ENCODE measurements at regions not wholly inside any gene's neighbourhood (a gene's known extent, or its start where the extent isn't known, plus 50 kb on each side); places are given as distances from the start of the nearest gene placed in this dataset.
A peak's percentile ranks its signal among the peaks of the same experiment; 100 is the strongest.

DNA sequence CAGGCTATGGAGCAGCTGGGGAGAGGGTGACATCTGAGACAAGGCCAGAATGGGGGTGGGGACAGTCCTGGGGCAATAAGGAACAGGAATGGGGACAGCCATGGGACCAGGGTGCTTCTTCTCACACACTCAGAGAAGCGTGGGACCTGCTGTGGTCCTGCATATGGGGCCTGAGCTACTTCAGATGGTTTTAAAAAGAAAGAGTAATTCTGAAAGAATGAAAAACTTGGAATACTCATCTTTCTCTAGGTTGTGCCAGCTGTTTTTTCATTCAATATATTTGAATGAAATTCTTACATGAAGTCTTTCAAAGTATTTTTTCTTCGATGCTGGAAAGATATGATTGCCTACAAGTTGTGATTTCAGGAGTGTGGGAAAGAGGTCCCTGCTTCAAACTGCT is 227.5 kb upstream of the APCDD1 start:
- ATAC-seq (no peak), DNase-seq (no peak)
- intact Hi-C loops (cut with micrococcal nuclease), result no loop called here

DNA sequence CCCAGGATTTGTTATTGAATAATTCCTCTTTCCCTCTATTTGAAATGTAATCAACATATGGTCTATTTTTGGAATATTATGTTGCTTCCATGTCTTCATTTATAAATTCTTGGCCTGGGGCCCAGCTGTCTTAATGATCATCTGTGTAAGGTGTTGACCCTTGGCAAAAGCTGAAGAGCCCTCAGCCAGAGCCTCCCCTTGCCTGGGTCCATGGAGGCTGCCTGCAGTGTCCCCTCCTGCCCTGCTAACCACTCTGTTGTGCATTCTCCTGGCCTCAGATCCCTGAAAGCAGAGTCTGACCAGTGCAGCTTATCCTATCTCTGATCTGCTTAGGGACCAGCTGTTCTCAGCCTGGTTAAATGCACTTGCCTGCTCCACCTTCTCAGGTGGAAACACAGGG is 226.1 kb upstream of the APCDD1 start:
- peak; percentile 39 for ATAC-seq
- no peak for DNase-seq
- intact Hi-C loops (cut with micrococcal nuclease), result no loop called here

DNA sequence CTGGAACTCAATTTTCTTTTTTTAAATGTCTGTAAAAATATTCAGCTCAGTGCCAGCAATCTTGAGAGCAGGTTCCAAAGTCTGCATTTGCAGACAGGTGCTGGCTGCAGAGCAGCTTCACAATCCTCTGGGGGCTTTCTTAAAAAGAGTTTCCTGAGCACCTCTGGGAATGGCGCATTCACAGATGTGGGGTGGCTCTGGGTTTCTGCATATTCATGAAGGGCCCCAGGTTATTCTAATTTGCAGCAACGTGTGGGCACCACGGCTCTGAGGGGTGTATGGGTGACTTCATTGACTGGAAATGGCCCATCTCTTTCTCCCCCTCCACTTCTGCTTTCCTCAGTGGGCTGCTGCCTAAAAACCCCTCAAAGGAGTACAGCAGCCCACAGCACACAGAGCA is 225.0 kb upstream of the APCDD1 start:
- DNase-seq (no peak), ATAC-seq (no peak)
- intact Hi-C loops (cut with micrococcal nuclease), result no loop called here

DNA sequence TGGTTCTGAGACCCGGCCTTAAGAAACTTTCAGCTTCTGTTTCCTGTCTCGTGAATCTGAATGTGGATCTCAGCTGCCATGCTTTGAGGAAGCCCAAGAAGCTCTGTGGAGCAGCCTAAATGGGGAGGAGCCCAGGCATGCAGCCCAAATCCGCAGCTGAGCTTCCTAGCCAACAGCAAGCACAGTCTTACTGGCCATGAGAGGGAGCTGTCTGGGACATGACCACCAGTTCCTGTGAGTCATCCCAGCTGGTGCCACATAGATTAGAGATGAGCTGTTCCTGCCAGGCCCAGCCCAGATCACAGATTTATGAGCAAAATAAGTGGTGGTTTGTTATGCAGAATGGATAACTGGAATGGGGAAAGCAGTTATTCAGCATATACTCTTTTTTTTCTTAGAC is 224.4 kb upstream of the APCDD1 start:
- DNase-seq (no peak), ATAC-seq (no peak)
- intact Hi-C loops (cut with micrococcal nuclease), result no loop called here

DNA sequence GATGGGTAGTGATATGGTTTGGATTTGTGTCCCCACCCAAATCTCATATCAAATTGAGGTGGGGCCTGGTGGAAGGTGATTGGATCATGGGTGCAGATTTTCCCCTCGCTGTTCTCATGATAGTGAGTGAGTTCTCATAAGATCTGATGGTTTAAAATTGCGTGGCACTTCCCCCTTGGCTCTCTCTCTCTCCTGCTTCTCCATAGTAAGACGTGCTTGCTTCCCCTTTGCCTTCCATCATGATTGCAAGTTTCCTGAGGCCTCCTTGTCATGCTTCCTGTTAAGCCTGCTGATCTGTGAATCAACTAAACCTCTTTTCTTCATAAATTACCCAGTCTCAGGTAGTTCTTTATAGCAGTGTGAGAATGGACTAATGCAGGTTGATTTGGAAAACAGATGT is 223.2 kb upstream of the APCDD1 start:
- intact Hi-C loops (cut with micrococcal nuclease), result no loop called here
- ATAC-seq, result no peak
- no peak for DNase-seq

DNA sequence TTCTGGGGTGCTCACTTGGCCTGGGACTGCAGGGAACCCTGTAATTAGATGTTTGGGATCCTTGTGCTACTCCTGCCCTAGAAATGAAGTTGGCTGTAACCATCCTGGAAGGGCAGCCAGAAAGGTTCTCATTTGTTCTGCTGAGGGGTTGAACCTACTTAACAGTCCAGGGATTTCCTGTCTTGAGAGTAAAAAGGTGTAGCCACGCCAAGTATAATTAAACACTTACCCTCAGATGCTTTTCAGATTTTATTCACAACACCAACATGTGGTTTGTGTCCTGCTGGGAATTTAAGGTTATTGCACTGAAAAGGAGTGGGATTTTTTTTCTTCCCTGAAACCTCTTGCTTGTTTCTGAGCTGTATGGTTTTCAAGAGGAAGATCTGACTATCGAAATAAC is 222.4 kb upstream of the APCDD1 start:
- intact Hi-C loops (cut with micrococcal nuclease), result no loop called here
- DNase-seq (no peak), ATAC-seq (peak; percentile 56)

DNA sequence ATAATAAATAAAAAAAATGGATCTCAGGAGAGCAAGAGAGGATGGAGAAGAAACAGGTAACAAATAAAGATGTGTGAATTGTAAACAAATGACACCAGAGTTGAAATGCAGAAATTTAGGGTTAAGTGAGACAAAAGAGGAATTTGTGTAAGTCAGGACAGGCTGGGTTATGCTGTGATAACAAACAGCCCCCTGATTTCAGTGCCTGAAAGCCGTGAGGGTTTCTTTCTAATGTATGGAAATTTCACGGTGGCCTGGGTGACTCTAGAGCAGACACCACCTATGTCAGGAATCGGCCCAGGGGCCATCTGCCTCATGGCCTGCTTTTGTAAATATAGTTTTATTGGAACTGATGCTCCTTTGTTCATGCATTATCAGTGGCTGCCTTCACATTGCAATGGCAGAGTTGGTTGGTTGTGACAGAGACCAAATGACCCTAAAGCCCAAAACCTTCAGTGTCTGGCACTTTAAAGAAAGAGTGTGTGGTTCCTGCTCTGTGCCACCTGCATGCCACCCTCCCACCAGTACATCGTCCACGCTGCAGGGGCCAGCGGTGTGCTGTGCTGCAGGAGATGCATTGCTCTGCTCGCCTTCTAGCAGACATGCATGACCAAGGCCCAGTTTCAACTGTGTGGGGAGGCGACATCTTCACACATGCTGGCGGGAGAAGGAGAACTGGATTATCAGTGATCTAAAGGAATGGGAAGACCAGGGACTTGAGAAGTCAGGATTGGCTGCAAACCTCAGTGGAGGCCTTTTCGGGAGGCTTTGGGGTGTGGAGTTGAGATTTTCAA is 221.2 kb upstream of the APCDD1 start:
- intact Hi-C loops (cut with micrococcal nuclease), result no loop called here
- DNase-seq (no peak), ATAC-seq (no peak)

DNA sequence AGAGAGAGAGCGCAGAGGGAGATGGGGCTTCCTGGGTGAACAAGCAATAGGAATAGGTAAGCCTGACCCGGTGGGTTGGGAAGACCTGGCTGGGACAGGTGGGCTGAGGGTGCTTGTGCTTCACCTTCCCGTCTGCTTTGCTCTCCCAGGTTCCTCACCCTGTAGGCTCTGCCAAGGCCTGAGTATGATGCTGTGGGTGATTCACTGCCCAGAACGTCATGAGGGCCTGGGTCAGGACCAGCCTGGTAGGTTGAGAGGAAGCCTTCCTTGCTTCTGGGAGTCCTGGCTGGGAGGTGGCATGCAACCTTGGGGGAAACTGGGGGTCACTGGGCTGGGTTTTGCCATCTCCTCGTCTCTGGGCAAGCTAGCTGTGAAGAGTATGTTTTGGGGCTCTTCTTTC is 220.2 kb upstream of the APCDD1 start:
- intact Hi-C loops (cut with micrococcal nuclease), result no loop called here
- DNase-seq, result no peak
- no peak for ATAC-seq

DNA sequence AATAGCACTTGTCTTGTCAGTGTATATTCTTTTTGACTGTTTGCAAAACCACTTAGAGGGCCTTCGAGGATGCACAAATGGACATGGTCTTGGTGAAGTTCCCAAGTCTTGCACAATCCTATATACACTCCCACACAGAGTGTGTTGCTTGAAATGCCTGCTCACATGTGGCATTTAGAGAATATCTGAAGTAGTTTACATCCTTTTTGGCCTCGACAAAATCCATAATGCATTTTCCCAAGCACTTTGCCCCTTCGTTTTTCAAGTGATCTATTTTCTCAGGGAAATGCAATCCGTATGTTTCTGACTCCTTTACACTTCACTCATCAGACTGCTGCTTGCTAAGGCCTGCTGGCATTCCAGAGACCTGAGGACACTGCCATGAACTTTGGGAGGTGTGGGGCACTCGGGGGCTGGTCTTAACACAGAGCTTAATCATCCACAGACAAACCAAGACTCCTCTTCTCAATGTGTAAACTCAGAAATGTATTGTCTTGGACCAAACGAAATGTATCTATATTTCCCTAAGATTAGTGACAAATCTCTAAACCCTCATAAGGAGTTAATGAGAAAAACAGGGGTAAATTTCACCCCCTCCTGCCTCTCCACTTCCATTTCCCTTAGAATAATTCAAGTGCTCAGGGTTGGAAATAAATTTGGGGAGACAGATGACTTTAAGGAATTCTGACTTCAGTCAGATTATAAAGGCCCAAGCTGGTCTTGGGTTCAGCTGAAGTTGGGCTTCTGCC is 219.3 kb upstream of the APCDD1 start:
- intact Hi-C loops (cut with micrococcal nuclease), result no loop called here
- DNase-seq (no peak), ATAC-seq (peak; percentile 78)

DNA sequence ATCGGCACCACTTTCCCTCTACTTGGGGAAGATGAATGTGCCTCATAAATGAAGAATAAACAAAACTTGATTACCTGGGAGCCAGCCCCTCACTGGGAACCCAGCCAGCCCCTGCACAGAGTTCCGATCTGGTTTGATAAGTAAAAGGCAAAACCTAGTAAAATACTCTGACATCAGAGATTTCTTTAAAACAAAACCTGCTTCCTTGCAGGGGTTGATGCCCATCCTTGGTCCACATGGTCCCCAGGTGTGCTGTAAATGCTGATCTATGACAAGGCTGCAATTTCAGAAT is 218.8 kb upstream of the APCDD1 start:
- DNase-seq (no peak), ATAC-seq (no peak)
- intact Hi-C loops (cut with micrococcal nuclease), result no loop called here

DNA sequence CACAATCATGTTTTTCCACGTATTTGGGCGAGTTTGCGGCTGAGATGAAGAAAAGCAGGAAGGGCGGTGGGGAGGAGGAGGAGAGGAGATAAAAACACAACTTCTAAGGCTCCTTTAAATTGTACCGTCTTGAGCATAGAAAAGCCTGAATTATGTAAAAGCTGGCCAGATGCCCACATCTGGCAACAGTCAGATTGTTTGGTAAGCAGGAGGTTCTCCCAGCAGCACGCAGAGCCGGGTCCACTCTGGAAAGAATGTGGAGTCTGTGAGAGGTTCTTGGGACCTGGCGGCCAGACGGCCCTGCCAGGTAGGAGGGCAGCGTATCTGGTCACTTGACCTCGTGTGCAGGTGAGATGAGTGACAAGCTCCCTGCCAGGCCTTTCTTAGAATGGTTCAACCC is 215.3 kb upstream of the APCDD1 start:
- ATAC-seq, result peak; percentile 65

DNA sequence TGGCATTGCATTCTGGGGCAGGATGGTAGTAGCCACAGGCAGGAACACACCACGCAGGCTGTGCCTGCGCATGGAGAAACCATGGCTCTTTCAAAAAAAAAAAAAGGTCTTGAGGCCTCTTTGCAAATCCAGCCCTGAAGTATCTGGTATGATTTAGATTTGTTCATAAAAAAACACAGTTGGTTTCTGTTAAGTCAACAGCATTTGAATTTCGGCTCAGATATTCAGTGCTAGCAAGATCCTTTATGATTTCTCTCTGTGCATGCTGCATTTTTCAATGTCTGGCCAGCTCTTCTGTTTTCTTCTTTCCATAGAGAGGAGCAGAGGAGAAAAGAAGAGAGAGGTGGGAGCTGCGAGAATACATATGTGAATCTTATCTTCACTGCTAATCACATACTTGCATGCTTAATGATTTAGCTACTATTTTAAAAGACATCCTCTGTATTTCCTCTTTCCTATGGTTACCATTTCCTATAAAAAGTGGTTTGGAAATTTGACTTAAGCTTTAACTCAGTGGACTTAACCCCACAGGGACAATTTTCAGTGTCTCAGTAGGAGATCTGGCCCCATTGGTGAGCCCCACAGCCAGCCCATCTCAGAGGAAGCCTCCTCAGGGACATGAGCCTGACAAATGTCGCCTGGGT is 214.3 kb upstream of the APCDD1 start:
- intact Hi-C loops (cut with micrococcal nuclease), result no loop called here
- ATAC-seq (no peak), DNase-seq (no peak)

More for the DNA sequence above, 215.3 kb upstream of the APCDD1 start:
- intact Hi-C loops (cut with micrococcal nuclease), result no loop called here
- DNase-seq, result peak; percentile 67

DNA sequence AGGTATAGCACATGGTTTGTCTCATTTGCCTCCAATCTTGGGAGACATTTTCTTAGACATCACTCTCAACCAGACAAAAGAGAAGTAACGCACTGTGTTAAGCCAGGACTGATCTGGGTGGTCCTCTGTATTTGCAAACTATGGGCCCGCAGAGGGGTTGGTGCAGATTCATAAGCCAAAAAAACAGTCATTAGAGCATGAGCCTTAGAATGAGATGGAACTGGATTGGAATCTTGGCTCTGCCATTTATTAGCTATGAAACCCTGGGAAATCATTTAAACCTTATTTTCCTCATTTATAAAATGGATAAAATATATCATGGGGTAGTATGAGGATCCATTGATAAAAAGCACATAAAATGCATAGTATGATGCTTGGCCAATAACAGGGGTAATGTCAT is 213.5 kb upstream of the APCDD1 start:
- intact Hi-C loops (cut with micrococcal nuclease), result no loop called here
- no peak for DNase-seq
- no peak for ATAC-seq

DNA sequence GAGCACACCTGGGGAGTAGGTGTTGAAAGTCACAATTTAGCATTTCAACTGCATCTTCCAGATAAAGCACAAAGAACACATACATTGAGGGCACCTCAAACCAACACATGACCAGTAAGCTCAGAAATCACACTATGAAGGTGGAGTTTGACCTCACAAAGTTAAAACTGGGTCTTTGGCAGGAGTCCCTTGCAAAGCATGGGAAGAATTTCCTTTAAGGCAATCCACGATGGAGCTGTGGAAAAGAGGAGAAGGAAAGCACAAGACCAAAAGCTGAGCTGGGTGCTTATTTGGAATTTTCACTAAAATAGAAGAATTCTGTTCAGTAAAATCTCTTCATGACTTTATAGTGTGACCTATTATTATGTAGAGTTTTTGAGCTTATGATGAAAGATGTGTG is 212.9 kb upstream of the APCDD1 start:
- DNase-seq (no peak), ATAC-seq (no peak)
- intact Hi-C loops (cut with micrococcal nuclease), result no loop called here

DNA sequence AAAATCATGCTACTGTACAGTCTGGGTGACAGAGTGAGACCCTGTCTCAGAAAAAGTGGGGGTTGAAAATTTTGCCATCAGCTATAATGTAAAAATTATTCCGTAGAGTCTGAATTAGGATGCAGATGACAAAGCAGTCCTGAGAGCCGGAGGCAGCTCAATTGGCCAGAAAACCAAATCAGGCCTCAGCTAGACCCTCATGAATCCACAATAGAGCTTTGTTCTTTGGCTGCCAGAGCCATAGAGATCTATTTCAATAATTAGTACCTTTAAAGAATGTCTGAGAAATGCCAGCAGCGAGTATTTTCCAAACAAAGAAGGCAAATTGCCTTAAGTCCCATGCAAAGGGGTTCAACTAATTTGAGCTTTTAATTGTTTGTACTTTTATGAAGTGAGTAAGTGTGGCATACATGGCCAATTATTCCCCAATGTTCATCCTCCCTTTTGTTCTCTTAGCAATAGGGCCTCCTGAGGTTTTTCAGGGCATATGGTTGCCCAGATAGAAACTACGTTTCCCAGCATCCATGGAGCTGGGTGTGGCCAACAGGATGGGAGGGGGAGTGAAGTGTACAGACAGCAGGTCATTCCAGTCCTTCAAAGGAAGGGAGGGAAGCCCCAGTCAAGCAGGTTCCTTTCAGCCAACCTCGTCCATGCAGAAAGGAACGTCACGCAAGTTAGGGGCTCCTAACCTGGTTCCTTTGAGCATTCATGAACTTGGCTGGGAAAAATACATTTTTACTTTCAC is 211.3 kb upstream of the APCDD1 start:
- DNase-seq, result no peak
- no peak for ATAC-seq
- intact Hi-C loops (cut with micrococcal nuclease), result no loop called here

DNA sequence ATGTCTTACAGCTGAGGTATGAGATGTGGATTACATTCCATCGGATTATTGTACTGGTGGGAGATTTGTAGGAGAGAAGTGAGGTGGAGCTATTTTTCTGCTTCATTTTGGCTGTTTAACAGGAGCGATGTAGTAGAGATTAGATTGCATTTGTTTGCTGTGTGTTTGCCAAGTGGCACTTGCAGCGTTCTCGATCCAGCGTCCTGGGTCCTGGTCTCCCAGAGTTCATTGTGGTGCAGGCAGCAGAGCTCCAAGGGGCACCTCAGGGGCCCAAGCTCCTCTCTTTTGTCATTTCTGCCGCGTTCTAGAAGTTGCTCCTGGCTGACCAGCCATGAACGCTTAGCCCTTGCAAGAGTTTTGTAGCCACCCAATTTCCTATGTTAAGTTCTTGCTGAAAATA is 210.1 kb upstream of the APCDD1 start:
- intact Hi-C loops (cut with micrococcal nuclease), result no loop called here
- DNase-seq, result no peak
- no peak for ATAC-seq

DNA sequence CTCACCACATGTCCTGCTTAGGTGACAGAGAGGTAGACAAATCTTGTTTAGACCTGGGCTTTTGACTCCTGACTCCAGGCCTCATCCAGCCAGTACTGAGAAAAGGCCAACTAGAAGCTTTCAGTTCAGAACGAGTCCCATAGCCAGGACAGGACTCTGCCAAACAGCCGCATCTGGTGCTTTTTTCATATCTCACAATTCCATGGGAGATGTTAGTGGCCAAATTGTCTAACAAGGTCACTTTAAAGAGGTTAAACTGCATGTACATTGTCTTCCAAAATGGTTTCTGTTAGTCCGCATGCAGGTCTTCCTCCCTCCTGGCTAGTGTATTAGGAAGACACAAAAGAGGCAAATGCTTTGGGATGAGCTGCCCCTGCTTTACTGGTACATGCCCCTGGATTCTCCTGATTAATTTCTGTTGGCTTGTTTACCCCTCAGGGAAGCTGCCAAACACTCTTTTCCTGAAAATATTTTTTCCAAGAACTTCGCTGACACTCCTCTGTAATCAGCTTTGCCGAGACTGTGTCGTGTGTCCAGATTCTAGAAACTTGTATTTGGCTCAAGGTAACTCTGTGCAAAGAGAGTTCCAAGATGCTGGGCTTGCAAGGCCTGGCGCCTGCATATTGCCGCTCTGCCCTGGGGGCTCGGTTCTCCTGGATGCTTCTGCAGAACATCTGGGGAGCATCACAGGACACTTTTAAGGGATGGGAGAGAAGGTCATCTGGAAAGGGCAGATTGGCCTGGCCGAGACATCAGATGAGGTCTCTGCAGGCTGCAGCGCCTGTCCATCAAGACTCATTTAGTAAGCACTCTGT is 209.2 kb upstream of the APCDD1 start:
- DNase-seq (peak; percentile 74), ATAC-seq (peak; percentile 67)
- intact Hi-C loops (cut with micrococcal nuclease), result no loop called here

DNA sequence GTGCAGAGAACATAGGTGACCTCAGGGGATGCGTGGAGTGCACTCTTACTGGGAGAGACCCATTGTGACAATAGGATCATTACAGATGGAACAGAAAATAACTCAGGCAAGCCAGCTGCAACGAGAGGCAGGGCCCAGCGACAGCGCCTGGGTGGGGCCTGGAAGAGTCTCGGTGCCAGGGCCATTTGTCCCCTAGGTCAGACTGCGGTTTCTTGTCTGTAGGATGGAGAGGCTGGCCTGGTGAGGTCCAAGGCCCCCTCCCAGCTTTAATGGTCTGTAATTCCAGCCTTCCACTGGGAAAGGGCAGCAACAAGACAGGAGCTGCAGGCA is 208.6 kb upstream of the APCDD1 start:
- intact Hi-C loops (cut with micrococcal nuclease), result no loop called here
- ATAC-seq, result no peak

DNA sequence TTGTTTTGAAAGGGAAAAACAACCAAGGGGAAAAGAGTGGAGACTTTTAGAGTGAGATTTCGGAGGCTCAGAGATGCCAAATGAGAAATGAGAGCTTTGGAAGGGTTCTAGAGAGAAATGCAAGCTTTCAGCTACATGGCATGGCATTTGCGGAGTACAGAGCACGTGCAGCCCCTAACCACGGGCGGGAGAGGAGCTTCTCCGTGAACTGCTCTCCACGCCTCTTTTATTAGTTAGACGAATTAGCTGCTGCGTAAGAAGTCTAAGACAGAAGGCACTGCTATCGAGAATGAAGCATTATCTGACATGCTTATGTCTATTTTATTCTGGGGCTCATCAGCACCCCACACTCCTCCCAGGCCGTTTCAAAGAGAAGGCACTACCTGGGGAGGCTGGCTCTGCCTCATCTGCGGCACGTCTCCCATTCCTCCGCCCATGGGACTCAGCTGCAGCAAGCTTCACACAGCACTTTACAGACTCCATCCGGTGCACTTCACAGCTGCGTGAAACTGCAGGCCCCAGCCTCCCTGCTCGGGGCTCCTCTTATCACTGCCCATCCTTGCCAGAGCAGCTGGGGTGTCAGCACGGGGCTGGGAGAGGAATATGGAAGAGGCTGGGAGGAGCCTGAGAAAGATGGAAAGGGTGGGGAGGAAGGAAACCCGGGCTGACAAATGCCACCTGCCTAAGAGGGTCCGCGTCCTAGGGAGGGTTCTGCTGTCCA is 207.3 kb upstream of the APCDD1 start:
- ATAC-seq, result peak; percentile 85
- peak; percentile 79 for DNase-seq
- intact Hi-C loops (cut with micrococcal nuclease), result no loop called here

More for the DNA sequence above, 208.6 kb upstream of the APCDD1 start:
- DNase-seq, result no peak
